Adipose tissue (tissue), 3 donors: ENCODE measurements at regions not wholly inside any gene's neighbourhood (a gene's known extent, or its start where the extent isn't known, plus 50 kb on each side); places are given as distances from the start of the nearest gene placed in this dataset.

Experiments
- H3K27ac ChIP-seq: one replicate; pipeline ENCODE4 v1.5.1; 2013; ENCODE audit warnings: low read depth, low read length
- WGBS, 3 donors: extraction: QIAGEN DNeasy Blood & Tissue Kit; methylation state at CpG; one replicate each; pipeline ENCODE4 v1.1.7; 2013; 5-methylcytosine and 5-hydroxymethylcytosine counted together
- donor health status: healthy with polysubstance abuse.
- donor health status: Bipolar disorder and iron deficiency.
- donor health status: healthy.

GRCh38 chr9:86424251-86424891, 70.2 kb upstream of the TUT7 start:
- 51 to 67% (median 51%) methylated on average over 10 of the region's 10 CpGs for WGBS, 3 donors
- no peak overlapping the region for H3K27ac ChIP-seq

GRCh38 chr9:86413971-86414880, 60.0 kb upstream of the TUT7 start:
- WGBS, 3 donors: 47 to 56% (median 56%) methylated on average over 10 of the region's 10 CpGs
- H3K27ac ChIP-seq: no peak overlapping the region

- H3K27ac ChIP-seq: no peak overlapping the region
- WGBS, 3 donors: 88 to 93% (median 93%) methylated on average over 5 of the region's 5 CpGs
Observed at GRCh38 chr9:86410281-86410680, 56.1 kb upstream of the TUT7 start.

DNA sequence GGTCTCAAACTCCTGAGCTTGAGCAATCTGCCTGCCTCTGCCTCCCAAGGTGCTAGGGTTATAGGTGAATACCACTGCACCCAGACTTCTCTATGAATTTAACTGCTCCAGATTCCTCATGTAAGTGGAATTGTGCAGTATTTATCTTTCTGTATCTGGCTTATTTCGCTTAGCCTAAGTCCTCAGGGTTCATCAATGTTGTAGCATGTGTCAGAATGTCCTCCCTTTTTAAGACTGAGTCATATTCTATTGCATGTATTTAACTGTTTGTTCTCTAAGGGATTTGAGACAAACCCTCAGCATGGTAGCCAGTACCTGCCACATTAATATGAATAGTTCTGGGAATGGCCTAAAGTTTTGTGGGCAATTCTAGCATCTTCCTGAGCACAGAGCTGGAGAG, 53.9 kb upstream of the TUT7 start:
- WGBS, 3 donors: 77 to 94% (median 80%) methylated on average over 1 of the region's 1 CpG
- H3K27ac ChIP-seq: no peak overlapping the region

DNA sequence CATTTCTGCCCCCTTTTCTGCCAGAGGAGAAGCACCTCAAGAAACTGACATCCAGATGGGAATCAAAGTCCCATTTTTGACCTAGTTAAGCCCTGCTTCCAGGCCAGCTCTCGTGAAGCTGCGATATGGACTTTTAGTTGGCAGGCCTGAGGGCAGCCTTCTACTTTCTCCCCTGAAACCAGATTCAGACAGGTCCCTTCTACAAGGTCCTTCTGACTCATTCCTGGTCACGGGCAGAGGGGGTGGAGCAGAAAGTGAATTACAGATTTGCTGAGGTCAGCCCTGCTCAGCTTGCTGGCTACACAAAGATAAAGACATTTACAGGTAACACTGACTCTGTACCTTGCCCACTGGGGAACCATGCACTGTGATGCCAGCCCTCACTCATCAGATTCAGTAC, 52.8 kb upstream of the TUT7 start:
- H3K27ac ChIP-seq: no peak overlapping the region

DNA sequence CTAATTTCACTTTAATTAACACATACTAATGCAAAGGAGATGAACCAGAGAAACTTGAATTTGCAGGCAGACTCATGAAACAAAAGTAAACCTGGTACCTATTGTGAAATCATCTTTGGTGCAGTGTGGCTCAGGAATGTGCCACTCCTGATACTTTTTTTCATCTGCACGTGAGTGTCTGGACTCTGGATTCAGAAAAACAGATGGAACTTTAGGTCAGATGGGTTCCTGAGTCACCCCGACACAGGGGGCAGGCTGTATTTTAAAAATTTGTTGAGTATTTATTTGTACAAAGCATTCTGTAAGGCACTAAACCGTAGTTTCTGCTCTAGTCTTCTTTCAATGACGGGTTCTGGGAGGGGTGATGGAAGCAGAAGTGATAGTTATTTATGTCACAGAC, 52.2 kb upstream of the TUT7 start:
- WGBS, 3 donors: 56 to 61% (median 60%) methylated on average over 4 of the region's 4 CpGs
- H3K27ac ChIP-seq: no peak overlapping the region

More for the DNA sequence above, 52.8 kb upstream of the TUT7 start:
- WGBS, 3 donors: 17 to 81% (median 78%) methylated on average over 3 of the region's 3 CpGs

- WGBS, 3 donors: 29 to 47% (median 31%) methylated on average over 4 of the region's 4 CpGs
Observed at GRCh38 chr9:86405926-86406325, 51.7 kb upstream of the TUT7 start.

GRCh38 chr9:86405086-86405491, 50.9 kb upstream of the TUT7 start:
- H3K27ac ChIP-seq: no peak overlapping the region
- WGBS, 3 donors: 21 to 73% (median 66%) methylated on average over 2 of the region's 2 CpGs

More at GRCh38 chr9:86405926-86406325, 51.7 kb upstream of the TUT7 start:
- no peak overlapping the region for H3K27ac ChIP-seq
